HEK293T (cell line): ENCODE measurements at regions not wholly inside any gene's neighbourhood (a gene's known extent, or its start where the extent isn't known, plus 50 kb on each side); places are given as distances from the start of the nearest gene placed in this dataset.

Experiments used
- FOXA1 ChIP-seq: fragments of 450-650 bp; IDR thresholded peaks from 2 replicates; pipeline ENCODE4 v1.6.1; 2016; ENCODE audit warnings: mild to moderate bottlenecking
- FOXK2 ChIP-seq: fragments of 450-650 bp; IDR thresholded peaks from 2 replicates; pipeline ENCODE4 v1.6.1; 2016; ENCODE audit warnings: mild to moderate bottlenecking
- FOXM1 ChIP-seq: fragments of 450-650 bp; IDR thresholded peaks from 2 replicates; pipeline ENCODE4 v1.6.1; 2017; ENCODE audit warnings: mild to moderate bottlenecking, borderline replicate concordance
- HDGF ChIP-seq: fragments of 450-650 bp; IDR thresholded peaks from 2 replicates; pipeline ENCODE4 v1.6.1; 2017; ENCODE audit warnings: antibody characterized with exemption, borderline replicate concordance
- PKNOX1 ChIP-seq: fragments of 450-650 bp; IDR thresholded peaks from 2 replicates; pipeline ENCODE4 v1.6.1; 2016
- SP1 ChIP-seq: fragments of 450-650 bp; IDR thresholded peaks from 2 replicates; pipeline ENCODE4 v1.6.1; 2017

- no peak for TF ChIP-seq HDGF
- TF ChIP-seq FOXM1, result no peak
- no peak for TF ChIP-seq SP1
- TF ChIP-seq FOXK2, result no peak
- TF ChIP-seq FOXA1, result no peak
- TF ChIP-seq PKNOX1, result no peak
These were observed 202.2 kb downstream of the ATP23 start for GRCh38 chr12:58143498-58143995.
